NT2/D1 (cell line): ENCODE measurements at regions not wholly inside any gene's neighbourhood (a gene's known extent, or its start where the extent isn't known, plus 50 kb on each side); places are given as distances from the start of the nearest gene placed in this dataset.

Experiments used
- SUZ12 ChIP-seq: IDR thresholded peaks from 2 replicates; pipeline ENCODE4 v1.6.1; 2011; ENCODE audit not compliant: insufficient read length, insufficient read depth; ENCODE audit errors: extremely low read depth
- ZNF274 ChIP-seq: IDR thresholded peaks from 2 replicates; pipeline ENCODE4 v1.6.1; 2011; ENCODE audit warnings: mild to moderate bottlenecking, low read depth, low read length

DNA sequence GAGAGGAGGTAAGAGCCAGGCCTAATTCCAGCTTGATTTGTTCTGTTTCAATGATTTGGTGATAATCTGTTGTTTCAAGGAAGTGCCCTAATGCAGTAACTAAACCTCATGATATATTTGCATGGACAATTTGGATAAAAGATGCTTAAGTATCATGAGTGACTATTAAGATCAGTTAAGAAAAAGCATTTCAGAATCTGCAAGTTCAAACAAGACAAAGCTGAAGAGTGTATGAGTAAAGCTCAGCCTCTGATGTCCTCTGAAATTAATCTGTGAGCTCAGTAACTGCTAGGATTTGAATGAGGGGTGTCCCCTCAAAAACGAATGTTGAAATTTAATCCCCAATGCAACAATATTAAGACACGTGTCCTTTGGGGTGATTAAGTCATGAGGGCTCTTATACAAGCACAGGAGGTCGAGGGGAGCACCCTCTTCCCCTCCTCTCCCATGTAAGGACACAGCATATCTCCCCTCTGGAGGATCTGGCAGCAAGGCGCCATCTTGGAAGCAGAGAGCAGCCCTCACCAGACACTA lies 949.2 kb downstream of the GALC start:
- TF ChIP-seq ZNF274 = no peak
- TF ChIP-seq SUZ12 = no peak
